Amygdala (tissue), 56 donors: ENCODE measurements at regions not wholly inside any gene's neighbourhood (a gene's known extent, or its start where the extent isn't known, plus 50 kb on each side); places are given as distances from the start of the nearest gene placed in this dataset.
"Not testable (repeated sequence)": the region's sequence is repeated elsewhere in the genome, so short reads cannot be mapped to it uniquely, and the experiment has no call there.

ENCODE experiments used
- DNase-seq, 56 donors: peaks; one replicate each; lab custom pipeline; 2025; lab: John Stamatoyannopoulos, UW

DNA sequence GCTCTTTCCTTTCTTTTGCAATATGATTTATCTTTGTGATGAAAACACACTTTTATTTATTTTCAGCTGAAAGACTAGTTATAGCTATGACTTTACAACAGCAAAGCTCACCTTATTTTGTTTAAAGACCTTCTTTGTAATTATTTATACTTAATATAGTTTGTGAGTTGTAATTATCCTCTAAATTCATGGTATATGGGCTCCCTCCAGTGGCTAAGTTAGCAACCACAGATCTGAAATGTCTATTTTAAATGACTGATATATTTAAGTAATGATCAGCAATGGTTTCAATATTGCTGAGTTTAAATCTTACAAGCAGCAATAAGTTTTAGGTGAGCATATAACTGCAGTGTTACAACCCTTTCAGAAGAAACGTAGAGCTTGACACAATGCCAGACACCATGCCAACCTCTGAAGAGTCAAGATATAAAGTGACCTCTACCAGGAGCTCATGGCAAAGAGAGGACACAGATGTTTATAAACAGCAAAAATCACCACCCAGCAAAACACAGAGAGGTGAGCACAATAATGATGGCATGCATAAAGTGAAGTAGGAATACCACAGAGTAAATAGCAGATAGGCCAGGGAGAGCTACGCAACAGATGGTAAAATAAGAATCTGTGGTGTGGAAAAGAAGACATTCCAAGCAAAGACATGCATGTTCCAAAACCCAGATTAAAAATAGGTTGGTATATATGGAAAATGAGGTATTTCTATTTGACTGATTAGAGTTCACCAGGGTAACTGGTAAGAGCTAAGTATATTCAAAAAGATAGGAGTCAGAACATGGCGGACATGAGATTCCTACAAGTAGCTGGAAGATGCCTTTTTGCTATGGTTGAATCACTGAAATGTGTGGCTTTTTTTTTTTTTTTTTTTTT, 143.7 kb upstream of the ZNF385D start:
- peak in 1 of 56 donors; percentile 22 for DNase-seq

DNA sequence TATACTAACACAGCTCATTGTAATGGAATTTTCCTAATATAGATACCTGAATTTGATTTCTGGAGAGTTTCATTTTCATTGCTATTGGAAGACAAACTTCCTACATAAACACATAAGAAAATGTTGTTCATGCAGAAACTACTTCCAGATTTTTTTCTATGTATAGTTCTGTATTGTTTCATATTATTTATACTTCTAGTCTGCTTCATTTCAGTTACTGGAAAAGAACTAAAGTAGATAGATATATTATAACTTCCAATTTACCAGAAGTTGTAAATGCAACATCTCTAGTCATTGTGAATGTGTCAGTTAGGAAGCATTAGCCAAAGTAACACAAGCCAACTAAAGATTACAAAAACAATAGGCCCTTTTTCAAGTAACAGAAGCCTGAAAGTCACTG, 147.3 kb upstream of the ZNF385D start:
- DNase-seq: no peak

DNA sequence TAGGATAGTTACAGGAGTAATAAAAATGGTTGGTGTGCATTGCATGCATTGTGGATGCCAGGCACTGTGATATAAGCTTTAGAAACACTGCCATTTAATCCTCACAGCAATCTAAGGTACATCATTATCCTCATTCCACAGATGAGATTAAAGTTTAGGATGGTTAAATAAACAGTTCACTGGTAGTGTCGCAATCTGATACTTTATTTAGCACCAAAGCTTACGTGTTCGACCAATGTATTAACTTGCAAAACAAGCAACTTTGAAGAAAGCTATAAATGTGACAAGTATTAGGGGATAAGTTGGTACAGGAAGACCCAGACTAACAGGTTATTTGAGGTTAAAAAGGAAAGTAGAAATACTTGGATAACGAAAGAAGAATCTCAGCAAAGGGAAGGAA, 150.5 kb upstream of the ZNF385D start:
- no peak for DNase-seq

DNA sequence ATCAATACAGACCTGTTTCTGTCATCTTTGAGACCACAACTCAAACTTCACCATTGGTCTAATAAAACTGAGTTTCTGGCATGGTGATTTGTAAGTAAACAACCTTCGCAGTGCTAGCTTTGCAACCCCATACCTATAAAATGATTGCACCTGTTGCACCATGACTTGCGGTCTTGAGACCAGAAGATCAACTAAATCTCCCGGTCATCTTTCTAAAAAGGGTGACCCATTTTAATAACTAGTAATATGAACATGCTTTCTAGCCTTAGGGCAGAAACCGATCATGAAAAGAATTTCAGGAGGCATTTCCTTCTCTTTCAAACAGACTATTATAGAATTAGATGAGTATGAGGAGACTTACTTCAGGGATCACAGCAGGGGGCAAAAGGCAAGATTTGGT, 151.9 kb upstream of the ZNF385D start:
- DNase-seq: no peak

DNA sequence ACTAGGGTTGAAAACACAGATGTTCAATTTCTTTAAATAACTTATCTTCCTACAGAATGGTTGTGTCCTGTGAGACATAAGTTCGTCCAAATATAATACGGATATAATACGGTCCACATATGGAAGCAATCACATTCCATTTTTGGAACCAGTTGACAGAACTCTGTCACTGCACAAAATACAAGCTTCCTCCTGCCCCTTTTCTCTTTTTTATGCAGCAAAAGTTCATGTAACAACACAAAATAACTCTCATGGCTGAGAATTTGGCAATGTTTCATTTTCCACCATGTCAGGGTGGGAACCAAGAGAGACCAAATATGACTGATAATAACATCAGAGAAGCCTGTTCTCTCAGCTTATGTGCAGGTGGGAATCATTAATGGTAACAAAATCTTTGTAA, 158.1 kb upstream of the ZNF385D start:
- no peak for DNase-seq

DNA sequence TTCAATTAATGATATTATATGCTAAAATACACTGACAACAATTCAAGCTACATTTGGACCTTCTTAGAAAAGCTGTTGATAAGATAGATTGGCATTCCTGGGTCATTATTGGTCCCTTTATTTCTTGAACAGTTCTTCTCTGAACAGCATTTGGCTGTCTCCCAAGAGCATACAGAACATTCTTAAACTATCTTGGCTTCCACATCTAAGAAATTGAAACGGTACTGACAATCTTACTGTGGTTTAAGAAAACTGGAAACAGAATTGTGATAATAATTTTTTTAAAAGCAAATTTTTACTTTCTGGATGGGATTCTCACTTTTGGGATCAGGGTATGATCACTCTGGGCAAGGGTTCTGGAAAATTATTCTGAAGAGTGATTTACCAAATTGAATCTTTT, 161.7 kb upstream of the ZNF385D start:
- no peak for DNase-seq

DNA sequence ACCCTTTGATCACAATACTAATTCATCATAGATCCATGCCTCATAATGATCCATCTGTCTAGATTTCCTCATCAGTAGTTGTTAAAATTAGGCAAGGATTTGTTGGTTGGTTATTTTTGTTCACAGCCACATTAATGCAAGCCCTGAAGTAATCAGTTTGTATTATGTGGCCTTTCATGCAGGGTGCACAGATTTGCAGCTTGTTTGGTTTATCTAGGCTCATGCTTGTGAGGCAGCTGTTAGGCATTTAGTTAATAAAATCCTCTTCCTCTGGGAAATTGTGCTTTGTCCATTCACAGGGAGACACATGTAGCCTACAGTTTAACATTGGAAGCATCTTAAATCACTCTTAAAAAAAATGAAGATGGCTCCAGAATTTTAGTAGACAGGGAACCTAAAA, 162.8 kb upstream of the ZNF385D start:
- no peak for DNase-seq

DNA sequence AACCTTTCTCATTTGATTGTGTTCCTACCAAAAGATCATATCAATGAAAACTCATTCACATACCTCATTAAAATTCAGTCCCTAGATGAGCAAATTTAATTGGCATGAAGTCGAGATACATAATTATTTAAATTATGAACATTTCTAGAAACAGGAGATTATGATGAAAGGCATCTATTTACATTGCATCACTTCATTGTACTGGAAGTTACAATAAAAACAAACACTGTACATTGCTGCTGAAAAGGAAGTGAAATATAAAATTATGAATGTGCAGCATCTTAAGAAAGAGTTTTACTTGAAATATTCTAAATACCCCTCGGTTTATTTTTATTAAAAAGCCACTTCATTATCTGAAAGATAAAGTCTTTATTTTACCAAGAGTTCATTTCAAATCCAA, 163.4 kb upstream of the ZNF385D start:
- DNase-seq: no peak

DNA sequence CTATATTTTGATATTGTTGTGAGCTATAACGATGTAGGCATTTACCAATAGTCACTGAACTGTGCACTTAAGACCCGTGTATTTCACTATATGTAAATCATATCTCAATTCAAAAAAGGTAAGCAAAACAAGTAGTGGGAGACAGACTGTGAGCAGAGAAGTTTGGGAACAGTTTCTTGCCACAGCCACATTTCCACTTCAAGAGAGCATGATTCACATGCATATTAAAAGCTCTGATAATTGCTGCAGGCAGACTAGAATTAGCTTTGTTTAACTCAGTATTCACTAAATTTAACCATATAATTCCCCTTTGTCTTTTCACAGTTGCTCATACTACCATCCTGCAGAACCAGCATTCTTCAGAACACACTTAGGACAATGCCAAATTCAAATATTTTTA, 168.4 kb upstream of the ZNF385D start:
- DNase-seq: no peak

DNA sequence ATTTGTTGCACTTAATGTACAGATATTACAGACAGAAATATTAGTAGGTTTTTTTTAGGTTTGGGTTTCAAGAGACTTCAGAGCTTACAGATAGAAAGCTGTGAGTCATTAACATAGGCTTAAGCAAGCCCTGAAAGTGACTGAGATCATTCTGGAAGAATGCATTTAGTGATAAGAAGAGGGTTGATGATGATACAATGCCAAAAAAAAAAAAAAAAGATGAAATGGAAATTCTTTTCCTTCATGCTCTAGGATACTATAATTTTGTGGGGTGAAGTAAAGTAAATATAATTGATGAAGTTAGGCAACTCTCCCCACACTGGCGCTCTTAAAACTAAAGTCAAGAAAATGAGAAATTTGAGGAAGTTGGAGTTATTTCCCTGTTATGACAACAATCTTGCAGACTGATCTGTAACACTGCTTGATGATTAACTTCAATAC, 169.4 kb upstream of the ZNF385D start:
- DNase-seq: no peak

DNA sequence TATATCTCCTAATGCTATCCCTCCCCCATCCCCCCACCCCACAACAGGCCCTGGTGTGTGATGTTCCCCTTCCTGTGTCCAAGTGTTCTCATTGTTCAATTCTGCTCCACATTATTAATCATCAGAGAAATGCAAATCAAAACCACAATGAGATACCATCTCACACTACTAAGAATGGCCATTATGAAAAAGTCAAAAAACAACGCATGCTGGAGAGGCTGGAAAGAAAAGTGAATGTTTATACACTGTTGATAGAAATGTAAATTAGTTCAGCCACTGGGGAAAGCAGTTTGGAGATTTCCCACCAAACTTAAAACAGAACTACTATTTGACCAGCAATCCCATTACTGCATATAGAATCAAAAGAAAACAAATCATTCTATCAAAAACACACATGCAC, 172.1 kb upstream of the ZNF385D start:
- not testable (repeated sequence) for DNase-seq

DNA sequence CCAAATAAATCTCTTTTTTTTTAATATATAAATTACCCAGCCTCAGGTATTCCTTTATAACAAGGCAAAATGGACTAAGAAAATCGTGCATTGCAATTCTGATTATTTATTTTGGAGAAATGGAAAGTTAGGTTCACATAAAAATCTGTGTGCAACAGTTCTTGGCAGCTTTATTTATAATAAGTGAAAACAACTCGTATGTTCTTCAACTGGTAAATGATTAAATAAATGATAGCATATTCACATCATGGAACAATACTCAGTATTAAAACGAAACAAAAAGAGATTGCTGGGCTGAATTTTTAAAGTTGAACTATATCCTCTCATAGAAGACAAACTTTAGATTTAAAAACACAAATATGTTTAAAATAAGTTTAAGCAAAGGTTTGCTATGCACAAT, 176.3 kb upstream of the ZNF385D start:
- no peak for DNase-seq

DNA sequence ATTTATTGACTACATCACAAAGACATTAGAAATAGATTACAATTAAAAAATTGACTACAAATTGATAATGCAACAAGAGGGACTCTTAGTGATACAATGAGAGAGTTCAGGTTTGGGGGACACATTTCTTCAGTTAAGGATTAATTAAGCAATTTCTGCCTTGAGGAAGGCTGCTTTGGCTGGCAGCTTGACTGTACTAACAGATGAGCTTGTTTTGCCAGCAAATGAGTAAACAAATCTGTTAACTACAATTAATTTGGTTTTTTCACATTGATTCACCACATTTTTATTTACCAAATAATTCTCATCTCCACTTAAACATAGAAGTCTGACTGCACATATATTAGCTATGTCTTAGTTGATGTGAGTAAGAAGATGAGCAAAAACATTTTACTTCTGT, 183.6 kb upstream of the ZNF385D start:
- no peak for DNase-seq

DNA sequence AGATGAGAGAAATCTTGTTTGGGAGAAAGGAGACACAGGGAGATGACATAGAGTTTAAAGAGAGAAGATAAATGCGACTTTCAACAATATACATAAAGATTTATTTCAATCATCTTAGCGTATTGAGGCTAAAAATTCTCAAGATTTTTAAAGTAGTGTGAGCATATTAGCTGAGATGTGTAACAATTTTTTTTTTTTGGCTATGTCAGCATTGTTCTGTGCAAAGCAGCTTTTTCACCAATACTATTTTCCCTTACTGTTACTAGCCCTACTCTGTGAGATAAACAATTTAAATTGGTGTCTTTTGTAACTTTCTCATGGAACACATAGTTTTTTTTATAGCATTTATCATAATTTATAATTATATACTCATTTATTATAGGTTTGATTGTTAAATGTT, 185.2 kb upstream of the ZNF385D start:
- no peak for DNase-seq

DNA sequence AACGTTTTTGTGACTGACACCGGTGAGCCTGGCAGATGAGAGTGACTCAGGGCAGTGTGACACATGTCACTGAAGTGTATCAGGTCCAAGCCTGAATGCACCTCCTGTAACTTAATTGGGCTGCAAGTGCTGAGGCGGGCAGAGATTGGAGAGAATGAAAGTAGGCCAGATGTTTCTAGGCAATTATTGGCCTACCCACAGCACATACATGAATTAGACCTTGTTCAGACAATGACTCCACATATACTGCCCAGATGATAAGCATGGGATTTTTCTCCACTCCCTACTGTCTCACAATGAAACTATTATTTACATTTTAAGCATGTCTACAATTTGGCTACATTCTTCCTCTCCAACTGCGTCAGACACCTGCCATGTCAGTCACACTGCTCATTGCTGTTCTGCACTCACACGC, 187.3 kb upstream of the ZNF385D start:
- DNase-seq: no peak

DNA sequence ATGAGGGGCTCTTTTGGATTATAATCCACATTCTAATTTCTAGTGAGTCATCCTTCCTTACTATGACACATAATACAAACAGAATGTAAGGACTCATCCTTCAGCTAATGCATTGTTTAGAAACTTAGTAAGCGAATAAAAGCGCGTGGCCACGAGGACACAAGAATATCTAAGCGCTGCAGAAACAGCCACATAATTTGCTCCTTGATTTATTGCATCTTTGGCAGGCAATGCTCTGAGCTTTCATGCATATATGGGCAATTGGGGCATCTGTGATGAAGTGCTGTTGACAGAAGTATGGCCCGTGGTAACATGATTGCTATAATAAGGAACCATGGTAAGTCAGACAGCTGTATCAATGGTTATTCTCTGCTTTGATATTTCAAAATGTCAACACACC, 191.3 kb upstream of the ZNF385D start:
- no peak for DNase-seq

DNA sequence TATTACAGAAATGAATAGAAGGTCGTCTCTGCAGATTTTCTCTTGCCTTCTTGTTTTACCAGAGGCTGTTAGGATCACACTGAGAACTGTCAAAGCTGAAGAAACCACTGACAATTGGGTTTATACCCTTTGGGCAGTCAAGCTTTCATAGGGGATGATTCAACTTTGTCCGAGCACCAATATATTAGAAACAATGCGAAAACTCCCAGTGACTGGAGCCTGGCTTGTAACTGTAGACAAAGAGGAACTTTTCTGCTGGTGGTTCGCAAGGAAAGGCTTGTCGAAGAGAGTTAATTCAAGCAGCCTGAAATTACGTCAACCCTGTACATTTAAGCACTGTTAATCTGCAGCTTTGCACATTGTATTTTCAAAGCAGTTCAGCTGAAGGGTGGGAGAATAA, 193.2 kb upstream of the ZNF385D start:
- no peak for DNase-seq

DNA sequence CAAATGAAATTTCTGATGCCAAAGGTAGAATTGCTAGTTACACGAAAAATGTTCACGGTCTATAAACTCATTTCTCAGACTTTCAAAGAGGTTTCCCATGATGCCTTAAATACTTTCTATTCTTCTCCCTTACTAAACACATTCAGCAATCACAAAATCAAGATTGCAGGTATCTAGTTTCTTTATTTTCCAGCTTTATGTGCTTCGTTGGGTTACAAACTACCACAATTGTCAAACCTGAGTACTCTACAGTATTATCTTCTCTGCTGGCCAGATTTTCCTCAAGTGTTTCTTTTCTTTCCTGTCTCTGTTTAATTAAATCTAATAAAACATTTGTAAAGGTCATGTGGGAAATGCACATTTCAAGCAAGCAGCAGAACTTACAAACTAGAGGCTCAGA, 201.8 kb upstream of the ZNF385D start:
- no peak for DNase-seq

DNA sequence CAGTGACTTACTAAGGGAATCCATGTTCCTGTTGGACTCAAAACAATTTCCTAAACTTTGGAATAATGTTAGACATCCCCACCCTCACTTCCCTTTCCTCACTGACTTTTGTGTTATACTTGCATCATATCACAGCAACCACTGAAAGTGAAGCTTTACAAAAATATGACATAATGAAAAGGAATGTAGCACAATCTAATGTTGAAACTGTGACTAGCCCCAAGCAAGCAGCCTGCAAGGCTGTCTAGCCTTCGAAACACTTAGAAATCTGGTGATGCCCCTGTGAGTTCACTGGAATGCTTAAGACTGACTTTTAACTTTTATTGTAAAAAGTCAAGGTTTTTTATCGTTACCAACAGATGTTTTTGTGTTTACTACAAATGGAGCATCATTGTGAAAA, 203.7 kb upstream of the ZNF385D start:
- DNase-seq: no peak

DNA sequence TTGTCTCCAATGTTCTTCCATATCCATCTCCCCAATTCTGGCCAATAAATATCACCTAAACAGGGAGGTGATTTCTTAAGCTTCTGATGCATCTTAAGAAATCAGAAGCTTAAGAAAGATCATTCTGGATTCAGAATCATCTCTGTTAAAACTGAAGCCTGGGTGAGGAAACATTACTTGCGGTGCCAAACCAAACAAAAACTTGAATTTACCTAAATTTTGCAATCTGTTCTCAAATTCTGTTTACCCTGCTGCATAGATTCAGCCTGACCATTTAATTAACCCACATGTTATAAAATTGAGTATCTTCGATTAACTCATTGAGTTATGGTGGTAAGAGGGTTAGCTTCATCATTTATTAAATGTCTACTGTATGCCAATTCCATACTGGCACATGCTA, 204.4 kb upstream of the ZNF385D start:
- DNase-seq: no peak

DNA sequence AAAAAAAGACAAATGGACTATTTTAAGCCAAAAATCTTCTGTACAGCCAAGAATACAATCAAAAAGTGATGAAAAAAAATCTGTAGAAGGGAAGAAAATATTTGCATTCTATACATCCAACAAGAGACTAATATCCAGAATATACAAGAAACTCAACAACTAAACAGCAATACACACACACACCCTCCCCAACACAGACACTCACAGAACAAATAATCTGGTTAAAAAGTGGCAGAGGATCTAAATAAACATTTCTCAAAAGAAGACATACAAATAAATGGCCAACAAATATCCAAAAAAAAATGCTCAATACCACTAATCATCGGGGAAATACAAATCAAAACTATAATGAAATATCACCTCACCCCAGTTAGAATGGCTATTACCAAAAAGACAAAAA, 209.0 kb upstream of the ZNF385D start:
- no peak for DNase-seq

DNA sequence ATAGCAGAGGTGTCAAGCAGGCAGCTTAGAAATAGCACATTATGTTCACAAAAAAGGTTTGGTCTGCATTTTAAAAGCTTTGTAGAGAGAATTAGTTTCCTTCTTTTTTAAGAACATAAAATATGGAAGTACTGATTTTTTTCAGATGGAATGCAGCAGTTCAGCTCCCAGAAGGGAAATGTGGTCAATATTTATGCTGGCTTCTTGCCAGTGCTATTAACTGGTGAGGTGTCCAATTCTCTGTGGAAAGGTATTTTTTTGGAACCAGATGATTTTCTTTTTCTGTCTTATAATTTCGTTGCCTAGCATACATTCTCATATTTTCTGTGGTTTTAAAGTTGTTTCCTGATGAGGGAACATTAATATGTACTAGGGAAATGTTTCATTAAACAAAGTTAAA, 211.4 kb upstream of the ZNF385D start:
- DNase-seq: no peak

DNA sequence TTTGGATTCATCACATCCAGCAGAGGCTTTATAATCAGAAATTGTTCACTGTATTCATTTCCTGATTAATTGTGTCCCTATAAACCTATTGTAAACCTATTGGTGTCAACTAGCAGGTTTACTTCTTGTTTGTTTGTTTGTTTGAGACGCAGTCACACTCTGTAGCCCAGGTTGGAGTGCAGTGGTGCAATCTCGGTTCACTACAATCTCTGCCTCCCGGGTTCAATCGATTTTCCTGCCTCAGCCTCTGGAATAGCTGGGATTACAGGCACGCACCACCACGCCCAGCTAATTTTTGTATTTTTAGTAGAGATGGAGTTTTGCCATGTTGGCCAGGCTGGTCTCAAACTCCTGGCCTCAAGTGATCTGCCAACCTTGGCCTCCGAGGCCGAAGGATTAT, 215.4 kb upstream of the ZNF385D start:
- DNase-seq: not testable (repeated sequence)
